ENCODE measurements at regions not wholly inside any gene's neighbourhood (a gene's known extent, or its start where the extent isn't known, plus 50 kb on each side); places are given as distances from the start of the nearest gene placed in this dataset.

DNA sequence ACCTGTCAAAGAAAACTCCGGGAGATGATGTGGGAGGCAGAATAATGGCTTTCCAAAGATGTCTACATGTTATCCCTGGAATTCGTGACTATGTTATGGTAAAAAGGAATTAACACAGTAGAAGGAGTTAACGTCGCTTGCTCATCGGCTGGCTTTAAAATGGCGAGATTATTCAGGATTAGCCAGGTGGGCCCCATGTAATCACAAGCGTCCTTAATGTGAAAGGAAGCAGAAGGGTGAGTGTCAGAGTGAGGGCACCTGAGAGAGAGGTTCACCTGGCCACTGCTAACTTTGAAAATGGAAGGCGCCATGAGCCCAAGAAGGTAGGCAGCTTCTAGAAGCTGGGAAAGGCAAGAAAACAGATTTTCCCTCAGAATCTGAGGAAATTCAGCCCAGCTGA lies 557.2 kb downstream of the EPHB1 start (continued):
- TF ChIP-seq, protein P1, sequence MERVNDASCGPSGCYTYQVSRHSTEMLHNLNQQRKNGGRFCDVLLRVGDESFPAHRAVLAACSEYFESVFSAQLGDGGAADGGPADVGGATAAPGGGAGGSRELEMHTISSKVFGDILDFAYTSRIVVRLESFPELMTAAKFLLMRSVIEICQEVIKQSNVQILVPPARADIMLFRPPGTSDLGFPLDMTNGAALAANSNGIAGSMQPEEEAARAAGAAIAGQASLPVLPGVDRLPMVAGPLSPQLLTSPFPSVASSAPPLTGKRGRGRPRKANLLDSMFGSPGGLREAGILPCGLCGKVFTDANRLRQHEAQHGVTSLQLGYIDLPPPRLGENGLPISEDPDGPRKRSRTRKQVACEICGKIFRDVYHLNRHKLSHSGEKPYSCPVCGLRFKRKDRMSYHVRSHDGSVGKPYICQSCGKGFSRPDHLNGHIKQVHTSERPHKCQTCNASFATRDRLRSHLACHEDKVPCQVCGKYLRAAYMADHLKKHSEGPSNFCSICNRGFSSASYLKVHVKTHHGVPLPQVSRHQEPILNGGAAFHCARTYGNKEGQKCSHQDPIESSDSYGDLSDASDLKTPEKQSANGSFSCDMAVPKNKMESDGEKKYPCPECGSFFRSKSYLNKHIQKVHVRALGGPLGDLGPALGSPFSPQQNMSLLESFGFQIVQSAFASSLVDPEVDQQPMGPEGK (CRISPR knock-in tag; IDR thresholded peaks at IDR 0.05; ENCODE audit: borderline replicate concordance) = no peak
- no peak for TF ChIP-seq SREBF2 (CRISPR knock-in tag; IDR thresholded peaks at IDR 0.05)
- TF ChIP-seq DDX20 (tag; IDR thresholded peaks at IDR 0.05; ENCODE audit: low read depth) = no peak
- TF ChIP-seq, protein P2, sequence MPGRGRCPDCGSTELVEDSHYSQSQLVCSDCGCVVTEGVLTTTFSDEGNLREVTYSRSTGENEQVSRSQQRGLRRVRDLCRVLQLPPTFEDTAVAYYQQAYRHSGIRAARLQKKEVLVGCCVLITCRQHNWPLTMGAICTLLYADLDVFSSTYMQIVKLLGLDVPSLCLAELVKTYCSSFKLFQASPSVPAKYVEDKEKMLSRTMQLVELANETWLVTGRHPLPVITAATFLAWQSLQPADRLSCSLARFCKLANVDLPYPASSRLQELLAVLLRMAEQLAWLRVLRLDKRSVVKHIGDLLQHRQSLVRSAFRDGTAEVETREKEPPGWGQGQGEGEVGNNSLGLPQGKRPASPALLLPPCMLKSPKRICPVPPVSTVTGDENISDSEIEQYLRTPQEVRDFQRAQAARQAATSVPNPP (IDR thresholded peaks at IDR 0.05; ENCODE audit: borderline replicate concordance, insufficient read depth, insufficient read length) = no peak
- no peak for TF ChIP-seq SNIP1 (IDR thresholded peaks at IDR 0.05; ENCODE audit: low read depth)
- TF ChIP-seq SIN3A (IDR thresholded peaks at IDR 0.05; ENCODE audit: borderline replicate concordance in 2 of 2, control insufficient read depth in 1 of 2, low read depth in 2 of 2, low read length in 2 of 2) = no peak
- no peak for TF ChIP-seq SRF (CRISPR knock-in tag; IDR thresholded peaks at IDR 0.05)
- no peak for TF ChIP-seq DACH1 (IDR thresholded peaks at IDR 0.05; ENCODE audit: partially characterized antibody)

DNA sequence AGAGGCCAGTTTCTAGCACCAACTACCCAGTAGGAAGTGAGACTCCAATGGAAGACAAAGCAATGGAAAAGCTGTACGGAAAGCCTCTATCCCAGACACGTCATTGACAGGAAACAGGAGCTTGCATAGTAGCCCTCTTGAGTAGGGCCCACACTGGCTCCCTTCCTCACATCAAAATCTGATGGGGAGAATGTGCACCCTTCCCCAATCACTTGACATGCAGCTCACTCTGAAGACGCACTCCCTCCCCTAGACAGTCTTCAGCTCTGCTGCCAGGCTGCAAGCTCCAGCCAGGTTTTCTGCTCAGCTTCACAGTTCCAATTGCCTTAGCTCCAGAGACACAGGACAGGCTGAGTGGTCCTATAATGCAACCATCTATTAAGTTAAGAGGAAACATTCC lies 567.8 kb downstream of the EPHB1 start:
- Histone ChIP-seq H3K27me3 (ENCODE audit: control insufficient read depth in 2 of 2, insufficient read depth in 2 of 2, low read length in 2 of 2) (no peaks in the 10 kb centered on the region), H3K36me3 (ENCODE audit: control insufficient read depth, insufficient read depth, low read length) (no peaks in the 10 kb centered on the region), H3K27ac (ENCODE audit: extremely low read depth, low read depth, low read length) (no peak overlapping the region), H3K9me1 (ENCODE audit: control insufficient read depth, insufficient read depth, low read length) (no peaks in the 10 kb centered on the region), H3K9ac (ENCODE audit: insufficient read depth in 1 of 2, low read depth in 2 of 2, low read length in 2 of 2) (no peak overlapping the region), H3K4me1 (replicated peaks in 1 of 2; ENCODE audit: control insufficient read depth in 2 of 2, insufficient read depth in 2 of 2, low read length in 2 of 2) (no peaks in the 10 kb centered on the region), H3K9me3 (replicated peaks; ENCODE audit: control insufficient read depth, insufficient read depth, low read depth, low read length) (no peaks in the 10 kb centered on the region), H3K4me3 (no peak overlapping the region), H3K79me2 (ENCODE audit: control insufficient read depth, insufficient read depth, low read length) (no peaks in the 10 kb centered on the region), H2AFZ (ENCODE audit: low read depth, low read length) (no peak overlapping the region), H3K4me2 (ENCODE audit: insufficient read depth, low read length) (no peak overlapping the region), H4K20me1 (replicated peaks; ENCODE audit: control insufficient read depth, insufficient read depth, low read length) (no peaks in the 10 kb centered on the region)
- intact Hi-C loops (cut with micrococcal nuclease) (no loop called here), in situ Hi-C loops (cut with MboI) (no loop called here)
- ATAC-seq (no peak), FAIRE-seq (no peak), DNase-seq (ENCODE audit: extremely low read depth in 1 of 4, low spot score in 3 of 4) (no peak)
- no TSS peak for BruUV-seq (replicated peaks)
- POLR2A ChIA-PET = no interaction called here
- 0% methylated on average over 1 of the region's 3 CpGs for WGBS (ENCODE audit: insufficient coverage, low coverage, missing lambda C conversion rate)
- CTCF ChIA-PET (ENCODE audit: low intra/inter-chr PET ratio) = no interaction called here
- TF ChIP-seq SRSF1 (IDR thresholded peaks at IDR 0.05; ENCODE audit: low read depth, low read length) = no peak
- TF ChIP-seq RBFOX2 (IDR thresholded peaks at IDR 0.05; ENCODE audit: low read depth, low read length) = no peak
- TF ChIP-seq GATA2 (CRISPR knock-in tag; IDR thresholded peaks at IDR 0.05) = no peak
- TF ChIP-seq MYNN (IDR thresholded peaks at IDR 0.05) = no peak
- TF ChIP-seq MYNN (CRISPR knock-in tag; IDR thresholded peaks at IDR 0.05) = no peak
- TF ChIP-seq BDP1 (IDR thresholded peaks at IDR 0.05; ENCODE audit: insufficient read depth, insufficient read length) = no peak
- TF ChIP-seq, protein P3, sequence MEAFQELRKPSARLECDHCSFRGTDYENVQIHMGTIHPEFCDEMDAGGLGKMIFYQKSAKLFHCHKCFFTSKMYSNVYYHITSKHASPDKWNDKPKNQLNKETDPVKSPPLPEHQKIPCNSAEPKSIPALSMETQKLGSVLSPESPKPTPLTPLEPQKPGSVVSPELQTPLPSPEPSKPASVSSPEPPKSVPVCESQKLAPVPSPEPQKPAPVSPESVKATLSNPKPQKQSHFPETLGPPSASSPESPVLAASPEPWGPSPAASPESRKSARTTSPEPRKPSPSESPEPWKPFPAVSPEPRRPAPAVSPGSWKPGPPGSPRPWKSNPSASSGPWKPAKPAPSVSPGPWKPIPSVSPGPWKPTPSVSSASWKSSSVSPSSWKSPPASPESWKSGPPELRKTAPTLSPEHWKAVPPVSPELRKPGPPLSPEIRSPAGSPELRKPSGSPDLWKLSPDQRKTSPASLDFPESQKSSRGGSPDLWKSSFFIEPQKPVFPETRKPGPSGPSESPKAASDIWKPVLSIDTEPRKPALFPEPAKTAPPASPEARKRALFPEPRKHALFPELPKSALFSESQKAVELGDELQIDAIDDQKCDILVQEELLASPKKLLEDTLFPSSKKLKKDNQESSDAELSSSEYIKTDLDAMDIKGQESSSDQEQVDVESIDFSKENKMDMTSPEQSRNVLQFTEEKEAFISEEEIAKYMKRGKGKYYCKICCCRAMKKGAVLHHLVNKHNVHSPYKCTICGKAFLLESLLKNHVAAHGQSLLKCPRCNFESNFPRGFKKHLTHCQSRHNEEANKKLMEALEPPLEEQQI (IDR thresholded peaks at IDR 0.05) = no peak
- no peak for TF ChIP-seq ZNF79 (CRISPR knock-in tag; IDR thresholded peaks at IDR 0.05; ENCODE audit: low read depth)
- TF ChIP-seq KAT8 (IDR thresholded peaks at IDR 0.05; ENCODE audit: low read depth) = no peak

All from K562 (cell line).